ENCODE measurements at regions not wholly inside any gene's neighbourhood (a gene's known extent, or its start where the extent isn't known, plus 50 kb on each side); places are given as distances from the start of the nearest gene placed in this dataset.
A peak's percentile ranks its signal among the peaks of the same experiment; 100 is the strongest.

DNA sequence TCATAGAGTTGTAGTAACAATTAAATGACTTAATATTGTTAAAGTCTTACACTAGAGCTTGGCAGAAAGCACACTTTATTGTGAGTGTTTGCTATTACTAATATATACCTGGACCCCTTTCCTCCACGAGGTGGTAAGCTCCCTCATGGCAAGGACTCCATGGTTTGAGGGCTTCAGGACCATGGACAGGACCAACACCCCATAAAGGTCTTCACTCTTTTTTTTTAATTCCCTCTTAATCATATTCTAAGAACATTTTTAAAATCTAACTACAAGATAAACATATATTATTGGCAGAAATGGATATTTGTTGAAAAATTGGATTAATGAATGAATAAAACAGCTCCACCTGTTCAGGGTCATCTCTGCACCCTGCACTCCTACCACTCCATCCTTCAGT is 154.5 kb downstream of the CBLN1 start:
- no peak for DNase-seq

DNA sequence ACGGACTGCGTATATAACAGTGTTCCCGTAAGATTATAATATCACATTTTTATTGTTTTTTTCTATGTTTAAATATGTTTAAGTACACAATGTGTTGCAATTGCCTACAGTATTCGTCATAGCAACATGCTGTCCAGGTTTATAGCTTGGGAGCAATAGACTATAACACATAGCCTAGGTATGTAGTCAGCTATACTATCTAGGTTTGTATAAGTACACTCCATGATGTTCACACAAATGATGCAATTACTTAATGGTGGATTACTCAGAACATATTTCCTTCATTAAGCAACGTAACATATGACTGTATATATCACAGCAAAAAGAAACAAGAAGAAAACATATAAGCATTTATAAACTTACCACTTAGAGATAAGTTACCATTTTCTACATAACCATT is 160.0 kb downstream of the CBLN1 start:
- DNase-seq, result no peak

GRCh38 chr16:49120631-49121030 is 161.0 kb downstream of the CBLN1 start:
- no peak for DNase-seq

GRCh38 chr16:49116873-49117272 is 164.8 kb downstream of the CBLN1 start:
- no peak for DNase-seq

GRCh38 chr16:49115956-49116355 is 165.7 kb downstream of the CBLN1 start:
- DNase-seq, result no peak

DNA sequence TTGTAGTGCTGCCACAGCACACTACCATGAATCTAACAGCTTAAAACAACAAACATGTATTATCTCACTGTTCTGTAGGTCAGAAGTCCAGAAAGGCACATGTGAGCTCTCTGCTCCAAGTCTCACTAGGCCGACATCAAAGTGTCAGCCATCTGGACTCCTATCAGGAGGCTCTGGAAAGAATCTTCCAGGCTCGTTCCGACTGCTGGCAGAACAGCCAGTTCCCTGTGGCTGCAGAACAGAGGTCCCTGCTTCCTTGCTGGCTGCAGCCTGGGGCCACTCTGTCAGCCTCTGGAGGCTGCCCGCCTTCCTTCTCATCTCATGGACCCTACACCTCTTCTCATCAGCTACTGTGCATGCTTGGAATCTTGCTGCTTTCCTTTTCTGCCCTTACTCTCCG is 168.9 kb downstream of the CBLN1 start:
- DNase-seq, result no peak

GRCh38 chr16:49111351-49111750 is 170.3 kb downstream of the CBLN1 start:
- no peak for DNase-seq

- DNase-seq, result peak; percentile 55
These were observed 173.0 kb downstream of the CBLN1 start for GRCh38 chr16:49108611-49109010.

DNA sequence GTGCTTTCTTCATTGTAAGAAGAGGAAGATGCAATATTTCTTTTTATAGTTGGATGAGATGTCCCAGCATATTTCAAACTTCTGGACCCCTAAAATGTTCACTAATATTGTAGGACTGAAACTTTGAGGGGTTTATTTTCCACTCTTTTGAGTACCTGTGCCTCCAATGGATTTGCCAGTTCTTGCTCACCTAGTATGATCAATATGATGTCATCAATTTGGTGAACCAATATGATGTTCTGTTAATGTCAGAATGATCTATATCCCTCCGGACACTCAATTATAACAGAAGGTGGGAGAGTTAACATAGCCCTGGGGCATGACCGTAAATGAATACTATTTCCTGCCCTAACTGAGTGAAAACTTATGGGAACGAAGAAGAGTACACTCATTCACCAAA is 178.3 kb downstream of the CBLN1 start:
- DNase-seq, result no peak

DNA sequence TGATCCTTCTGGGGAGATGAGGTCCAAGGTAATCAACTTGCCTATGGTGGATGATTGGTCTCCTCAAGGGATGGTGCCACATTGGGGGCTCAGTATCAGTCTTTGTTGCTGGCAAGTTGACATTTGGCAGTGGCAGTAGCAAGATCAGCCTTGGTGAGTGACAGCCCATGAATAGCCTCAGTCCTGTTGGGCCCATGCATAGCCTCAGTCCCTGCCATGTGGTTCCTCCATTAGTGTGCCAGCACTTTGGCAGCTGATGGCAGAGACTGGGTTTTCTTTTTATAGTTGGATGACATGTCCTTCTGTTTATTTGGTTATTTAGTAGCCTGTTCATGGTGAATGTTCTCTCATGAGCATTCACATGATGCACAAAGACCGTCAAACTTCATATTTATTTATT is 179.6 kb downstream of the CBLN1 start:
- no peak for DNase-seq

DNA sequence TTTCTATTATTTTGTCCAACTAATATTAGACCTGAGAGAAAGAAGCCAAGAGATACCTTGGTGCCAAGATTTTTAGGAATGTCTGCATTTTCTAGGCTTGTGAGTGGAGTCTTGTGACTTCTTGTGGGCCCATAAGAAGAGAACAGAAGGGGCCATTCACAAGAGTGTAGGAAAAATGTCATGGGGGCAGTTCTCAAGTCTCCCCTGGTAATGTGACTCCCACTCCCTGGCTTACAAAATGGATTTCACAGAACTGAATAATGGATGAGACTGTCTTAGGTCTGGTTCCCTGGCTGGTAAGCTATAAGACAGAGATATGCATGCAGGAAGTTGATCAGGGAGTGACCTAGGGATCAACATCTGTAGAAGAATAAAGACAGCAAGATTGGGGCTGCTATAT is 181.3 kb downstream of the CBLN1 start:
- no peak for DNase-seq

DNA sequence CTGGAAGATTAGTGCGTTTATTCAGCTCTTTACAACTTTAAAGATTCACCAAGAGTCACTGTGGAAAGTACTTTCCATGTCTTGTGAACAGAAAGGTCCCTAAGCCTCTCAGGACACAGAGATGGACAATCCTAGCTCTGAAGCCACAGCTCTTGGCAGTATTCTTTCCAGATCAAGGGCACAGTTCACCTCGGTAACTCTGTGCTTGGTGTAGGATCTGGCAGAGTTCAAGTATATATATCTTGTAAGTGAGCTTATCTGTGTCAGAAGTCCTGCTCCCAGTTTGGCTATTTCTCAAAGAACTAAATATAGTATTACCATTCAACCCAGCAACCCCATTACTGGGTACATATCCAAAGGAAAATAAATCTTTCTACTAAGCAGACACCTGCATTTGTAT is 183.7 kb downstream of the CBLN1 start:
- no peak for DNase-seq

DNA sequence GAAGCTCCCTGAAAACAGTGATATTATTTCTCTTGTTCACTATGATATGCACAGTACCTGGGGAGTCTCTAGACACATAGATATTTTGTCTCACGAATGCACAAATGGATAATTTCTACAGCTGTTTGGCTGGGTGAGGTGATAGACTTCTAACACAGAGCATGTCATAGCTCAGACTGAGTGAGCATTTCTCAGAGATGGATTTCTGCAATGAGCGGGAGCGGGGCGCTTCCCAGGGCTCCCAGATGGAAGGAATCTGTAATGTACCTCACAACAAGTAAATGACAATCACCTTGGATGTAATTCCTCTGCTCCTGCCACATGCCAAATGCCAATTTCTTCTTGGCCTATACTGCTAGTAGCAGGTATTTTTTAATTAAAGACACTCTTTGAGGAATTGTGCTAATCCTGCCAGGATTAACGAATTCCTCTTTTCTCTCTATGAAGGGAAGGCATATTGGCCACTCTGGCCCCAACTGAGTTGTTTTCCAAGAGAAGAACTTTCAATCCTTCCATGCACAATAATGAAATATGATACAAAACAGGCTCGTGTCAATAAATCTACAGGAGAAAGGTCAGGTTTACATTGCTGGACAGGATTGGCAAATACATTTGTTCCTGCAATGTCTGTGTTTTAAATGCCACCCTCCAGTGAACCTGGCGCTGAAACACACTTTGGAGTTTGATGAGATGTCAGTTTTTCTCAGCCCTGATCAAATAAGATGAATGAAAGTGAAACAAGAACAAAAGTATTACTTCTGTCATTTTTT is 185.3 kb downstream of the CBLN1 start:
- no peak for DNase-seq

GRCh38 chr16:49095539-49095938 is 186.1 kb downstream of the CBLN1 start:
- DNase-seq, result no peak

GRCh38 chr16:49094471-49094870 is 187.2 kb downstream of the CBLN1 start:
- no peak for DNase-seq

DNA sequence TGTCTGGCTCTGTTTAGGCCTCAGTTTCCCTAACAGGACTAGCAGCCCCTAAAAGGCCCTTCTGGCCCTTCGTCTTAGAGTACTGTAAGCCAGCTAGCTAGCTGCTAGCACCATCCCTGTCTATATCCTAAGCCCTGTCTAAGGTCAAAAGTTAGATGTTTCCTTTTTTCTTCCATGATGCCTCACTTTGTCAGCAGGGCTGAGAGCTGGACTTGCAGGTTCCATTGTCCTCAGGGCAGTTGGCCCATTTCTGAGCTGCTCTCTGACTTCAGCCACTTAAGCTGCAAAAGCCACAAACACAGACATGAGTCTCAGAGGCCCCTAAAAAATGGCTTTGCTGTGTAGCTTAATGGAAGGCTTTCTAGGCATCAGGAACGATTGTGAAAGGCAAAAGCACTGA is 187.7 kb downstream of the CBLN1 start:
- DNase-seq, result no peak

GRCh38 chr16:49092704-49093103 is 188.9 kb downstream of the CBLN1 start:
- no peak for DNase-seq

DNA sequence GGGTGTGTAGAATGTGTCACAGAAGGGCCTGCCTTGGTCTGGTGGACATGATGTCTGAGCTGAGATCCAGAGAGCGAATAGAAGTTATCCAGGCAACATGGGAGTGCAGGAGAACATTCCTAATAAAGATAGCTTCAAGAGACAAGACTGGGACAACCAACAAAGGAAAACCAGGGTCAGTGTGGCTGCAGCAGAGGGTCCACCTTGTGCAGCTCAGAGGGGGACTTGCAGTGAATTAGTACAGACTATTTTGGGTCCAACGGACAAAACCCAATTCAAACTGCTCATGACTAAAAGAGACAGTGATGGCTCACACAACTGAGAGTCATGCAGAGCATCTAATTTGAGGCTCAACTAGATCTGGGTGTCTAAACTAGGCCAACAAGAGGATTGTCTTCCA is 192.1 kb downstream of the CBLN1 start:
- DNase-seq, result no peak

GRCh38 chr16:49089039-49089438 is 192.6 kb downstream of the CBLN1 start:
- no peak for DNase-seq

- DNase-seq, result no peak
These were observed 196.0 kb downstream of the CBLN1 start for GRCh38 chr16:49085686-49086085.

GRCh38 chr16:49084628-49085390 is 196.8 kb downstream of the CBLN1 start:
- DNase-seq, result no peak

- DNase-seq, result peak; percentile 15
These were observed 200.1 kb downstream of the CBLN1 start for GRCh38 chr16:49081554-49081953.

DNA sequence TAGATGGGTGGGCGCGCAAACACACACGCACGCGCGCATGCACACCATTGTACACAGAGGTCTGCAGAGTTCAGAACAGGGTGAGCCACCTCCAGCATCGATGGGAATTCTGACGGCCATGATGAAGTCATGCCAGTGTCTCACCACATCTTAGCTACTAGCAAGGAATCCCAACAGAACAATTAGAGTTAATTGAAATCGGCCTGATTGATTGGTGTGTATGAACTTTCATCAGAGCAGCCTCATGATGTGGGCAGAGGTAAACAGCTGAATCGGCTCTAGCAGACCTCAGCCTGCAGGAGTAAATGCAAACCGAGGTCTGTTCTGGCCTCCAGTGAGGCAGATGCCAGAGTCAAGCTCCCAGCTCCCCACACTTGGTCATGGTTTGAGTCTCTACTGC is 200.6 kb downstream of the CBLN1 start:
- no peak for DNase-seq

- no peak for DNase-seq
These were observed 203.1 kb downstream of the CBLN1 start for GRCh38 chr16:49078571-49078970.

DNA sequence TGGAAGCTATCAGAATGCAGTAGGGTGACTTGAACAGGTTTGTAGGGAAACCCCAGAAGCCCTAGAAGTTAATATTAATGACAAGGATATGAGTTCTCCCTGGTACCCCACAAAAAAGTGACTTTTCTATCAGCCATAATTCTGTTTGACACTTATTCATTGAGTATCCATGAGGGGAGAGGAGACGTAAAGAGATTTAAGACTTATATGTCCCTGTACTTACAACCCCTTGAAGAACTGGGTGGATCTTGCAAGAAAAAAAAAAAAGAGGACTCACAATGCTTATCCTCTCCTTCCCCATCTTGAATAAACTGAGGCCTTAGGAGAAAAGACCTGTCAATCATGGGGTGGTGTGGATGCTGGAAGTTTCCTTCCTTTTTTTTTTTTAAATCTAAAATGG is 203.5 kb downstream of the CBLN1 start:
- DNase-seq, result no peak

All from NCI-H1436 (cell line).